ENCODE measurements at regions not wholly inside any gene's neighbourhood (a gene's known extent, or its start where the extent isn't known, plus 50 kb on each side); places are given as distances from the start of the nearest gene placed in this dataset.

DNA sequence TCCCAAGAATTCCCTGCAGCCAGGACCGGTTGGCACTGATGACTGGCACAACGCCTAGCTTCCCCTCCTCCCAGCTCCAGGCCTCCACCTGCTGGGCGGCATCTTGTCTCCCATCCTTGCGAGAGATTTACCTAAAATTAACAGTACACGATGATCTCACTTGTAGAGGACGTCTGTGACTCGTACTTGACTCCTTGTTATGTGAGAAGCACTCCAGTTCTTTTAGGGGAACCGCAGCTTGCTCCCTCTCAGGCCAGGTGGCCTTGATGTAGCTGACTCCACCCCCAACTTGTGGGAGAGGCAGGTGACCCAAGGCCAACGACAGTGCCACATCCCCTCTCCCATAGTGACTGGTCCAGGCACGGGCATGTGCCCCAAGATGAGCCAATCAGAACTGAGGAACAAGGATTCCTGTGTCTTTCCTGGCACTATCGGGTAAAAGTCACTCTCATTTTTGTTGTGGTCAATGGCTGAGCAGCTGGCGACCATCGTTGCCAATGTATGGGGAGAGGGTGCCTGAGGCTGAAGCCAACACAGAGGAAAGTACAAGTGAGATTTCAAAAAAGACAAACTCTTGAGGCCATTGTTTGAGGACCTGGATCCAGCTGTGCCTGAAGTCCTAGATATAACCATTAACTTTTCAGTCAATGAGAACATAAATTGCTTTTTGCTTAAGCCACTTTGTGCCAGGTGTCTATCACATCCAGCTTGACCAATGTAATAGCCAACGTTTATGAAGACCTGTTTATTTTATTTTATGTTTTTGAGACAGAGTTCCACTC, 208.7 kb downstream of the RBM19 start:
- TF ChIP-seq, protein P1, sequence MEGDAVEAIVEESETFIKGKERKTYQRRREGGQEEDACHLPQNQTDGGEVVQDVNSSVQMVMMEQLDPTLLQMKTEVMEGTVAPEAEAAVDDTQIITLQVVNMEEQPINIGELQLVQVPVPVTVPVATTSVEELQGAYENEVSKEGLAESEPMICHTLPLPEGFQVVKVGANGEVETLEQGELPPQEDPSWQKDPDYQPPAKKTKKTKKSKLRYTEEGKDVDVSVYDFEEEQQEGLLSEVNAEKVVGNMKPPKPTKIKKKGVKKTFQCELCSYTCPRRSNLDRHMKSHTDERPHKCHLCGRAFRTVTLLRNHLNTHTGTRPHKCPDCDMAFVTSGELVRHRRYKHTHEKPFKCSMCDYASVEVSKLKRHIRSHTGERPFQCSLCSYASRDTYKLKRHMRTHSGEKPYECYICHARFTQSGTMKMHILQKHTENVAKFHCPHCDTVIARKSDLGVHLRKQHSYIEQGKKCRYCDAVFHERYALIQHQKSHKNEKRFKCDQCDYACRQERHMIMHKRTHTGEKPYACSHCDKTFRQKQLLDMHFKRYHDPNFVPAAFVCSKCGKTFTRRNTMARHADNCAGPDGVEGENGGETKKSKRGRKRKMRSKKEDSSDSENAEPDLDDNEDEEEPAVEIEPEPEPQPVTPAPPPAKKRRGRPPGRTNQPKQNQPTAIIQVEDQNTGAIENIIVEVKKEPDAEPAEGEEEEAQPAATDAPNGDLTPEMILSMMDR (IDR thresholded peaks at IDR 0.05), result no peak
- TF ChIP-seq POLR2A (IDR thresholded peaks at IDR 0.05) (no peak), EP300 (IDR thresholded peaks at IDR 0.05) (no peak)
